Heart left ventricle (tissue), 13 donors: ENCODE measurements at regions not wholly inside any gene's neighbourhood (a gene's known extent, or its start where the extent isn't known, plus 50 kb on each side); places are given as distances from the start of the nearest gene placed in this dataset.

ENCODE experiments used
- POLR2A ChIP-seq, 2 donors: fragments of 450-650 bp; IDR thresholded peaks; one replicate each; pipeline ENCODE4 v1.6.1; 2017; ENCODE audit warnings: antibody characterized with exemption in 2 of 2, mild to moderate bottlenecking in 2 of 2, moderate library complexity in 2 of 2
- TF ChIP-seq, protein P1 (sequence below), 12 donors: fragments of 200-600 bp; sonication (generic) in 4 of 12; IDR thresholded peaks; one replicate each; pipeline versions ENCODE4 v1.5.0 to v1.8.0; 2018 to 2022; ENCODE audit warnings: antibody characterized with exemption in 12 of 12, mild to moderate bottlenecking in 5 of 12
- donor health status: ischemic (EF 13 %, LVEDD 7.1; RV severe dilation, severe dysfunction).
- donor health status: DM: no; HTN: yes; CAD: no.
- donor health status: DM: no; HTN: no; CAD: no.
- donor health status: ischemic (EF 25% LVEDD 6.9; RV normal size, moderate dysfunction).
- donor health status: ischemic (EF 25% LVEDD 5.7; RV mildly dilated, moderate dysfunction).
- donor health status: ischemic (EF 35%, LVEDD 5.7; RV mildly dilated, moderate dysfunction).
- donor health status: nonischemic (EF 11% LVEDD 7.7; RV severe dilation, severe dysfunction).
- donor health status: DM: yes; HTN: yes; CAD: no.
- donor health status: PGD.
- donor health status: ischemic (EF 29% LVEDD 5.4; RV normal size, mild dysfunction).
- donor health status: nonischemic (EF 23%, LVEDD 6.1; RV moderate dilation, normal function).

DNA sequence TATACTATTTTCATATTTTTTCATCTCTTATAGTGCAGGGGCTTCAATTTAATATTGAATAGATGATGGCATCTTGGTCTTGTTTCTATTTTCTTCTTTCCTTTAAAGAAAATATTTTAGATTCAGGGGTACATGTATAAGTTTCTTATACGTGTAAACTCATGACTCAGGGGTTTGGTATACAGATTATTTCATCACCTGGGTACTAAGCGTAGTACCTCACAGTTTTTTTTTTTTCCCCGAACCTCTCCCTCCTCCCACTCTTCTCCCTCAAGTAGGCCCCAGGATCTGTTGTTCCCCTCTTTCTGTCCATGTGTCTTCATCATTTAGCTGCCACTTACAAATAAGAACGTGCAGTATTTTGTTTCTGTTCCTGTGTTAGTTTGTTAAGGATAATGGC is 172.6 kb downstream of the TMTC3 start:
- TF ChIP-seq, protein P1, sequence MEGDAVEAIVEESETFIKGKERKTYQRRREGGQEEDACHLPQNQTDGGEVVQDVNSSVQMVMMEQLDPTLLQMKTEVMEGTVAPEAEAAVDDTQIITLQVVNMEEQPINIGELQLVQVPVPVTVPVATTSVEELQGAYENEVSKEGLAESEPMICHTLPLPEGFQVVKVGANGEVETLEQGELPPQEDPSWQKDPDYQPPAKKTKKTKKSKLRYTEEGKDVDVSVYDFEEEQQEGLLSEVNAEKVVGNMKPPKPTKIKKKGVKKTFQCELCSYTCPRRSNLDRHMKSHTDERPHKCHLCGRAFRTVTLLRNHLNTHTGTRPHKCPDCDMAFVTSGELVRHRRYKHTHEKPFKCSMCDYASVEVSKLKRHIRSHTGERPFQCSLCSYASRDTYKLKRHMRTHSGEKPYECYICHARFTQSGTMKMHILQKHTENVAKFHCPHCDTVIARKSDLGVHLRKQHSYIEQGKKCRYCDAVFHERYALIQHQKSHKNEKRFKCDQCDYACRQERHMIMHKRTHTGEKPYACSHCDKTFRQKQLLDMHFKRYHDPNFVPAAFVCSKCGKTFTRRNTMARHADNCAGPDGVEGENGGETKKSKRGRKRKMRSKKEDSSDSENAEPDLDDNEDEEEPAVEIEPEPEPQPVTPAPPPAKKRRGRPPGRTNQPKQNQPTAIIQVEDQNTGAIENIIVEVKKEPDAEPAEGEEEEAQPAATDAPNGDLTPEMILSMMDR (IDR thresholded peaks at IDR 0.05), result no peak
- TF ChIP-seq POLR2A (IDR thresholded peaks at IDR 0.05), result no peak
